K562 (cell line): ENCODE measurements at regions not wholly inside any gene's neighbourhood (a gene's known extent, or its start where the extent isn't known, plus 50 kb on each side); places are given as distances from the start of the nearest gene placed in this dataset.

Experiments used
- ATAC-seq: fragments of 200-7000 bp; cut with Tn5 transposase; 3 replicates; pipeline ENCODE4 v1.9.1; 2020; ENCODE audit warnings: moderate library complexity
- BruUV-seq: library from RNA; stranded (reverse); fragments of 400-500 nt; replicated peaks from 2 replicates; lab custom pipeline; 2021; lab: Mats Ljungman, UMichigan
- CTCF ChIA-PET: fragments of 300-600 bp; formaldehyde crosslinking; extraction: SDS; loops from one replicate; lab custom pipeline; 2021; ENCODE audit warnings: low intra/inter-chr PET ratio; lab: Yijun Ruan, JAX
- POLR2A ChIA-PET: fragments of 300-600, 350-650 bp; sonication (Branson Sonifier 250); formaldehyde crosslinking; extraction: SDS; loops from one replicate; lab custom pipeline; 2021; ENCODE audit warnings: antibody characterized with exemption, inconsistent platforms; lab: Yijun Ruan, JAX
- DNase-seq, 4 experiments: peaks; one replicate each; pipeline versions ENCODE4 v3.0.0 to v3.0.0-alpha.2; 2011 to 2018; ENCODE audit warnings: low spot score in 3 of 4, mixed read lengths in 3 of 4; ENCODE audit errors: extremely low read depth in 1 of 4
- FAIRE-seq: peaks from 2 replicates; lab custom pipeline; 2011; peaks lifted over from hg19 to GRCh38; lab: Jason Lieb, UNC
- H2AFZ ChIP-seq: 2 replicates; pipeline ENCODE4 v1.6.0; 2011; ENCODE audit warnings: low read depth, low read length, control low read depth, inconsistent platforms
- H3K27ac ChIP-seq: fragments of 200-600 bp; 3 replicates; pipeline ENCODE4 v1.8.0; 2011; ENCODE audit warnings: low read depth, mild to moderate bottlenecking, control low read depth, inconsistent platforms, low read length, moderate library complexity, mixed read lengths; ENCODE audit errors: extremely low read depth
- H3K27me3 ChIP-seq, 2 experiments: fragments of 300-600 bp in 1 of 2; 2 replicates in 1 of 2; 3 replicates in 1 of 2; pipeline versions ENCODE4 v1.6.0 to v1.8.0; 2011; ENCODE audit warnings: inconsistent platforms in 2 of 2, low read length in 2 of 2, mild to moderate bottlenecking in 1 of 2, mixed read lengths in 1 of 2, moderate library complexity in 1 of 2; ENCODE audit not compliant: control insufficient read depth in 2 of 2, insufficient read depth in 2 of 2
- H3K36me3 ChIP-seq: fragments of 300-600 bp; 3 replicates; pipeline ENCODE4 v1.8.0; 2011; ENCODE audit warnings: mild to moderate bottlenecking, low read length, inconsistent platforms; ENCODE audit not compliant: control insufficient read depth, insufficient read depth
- H3K4me1 ChIP-seq, 2 experiments: fragments of 200-600 bp in 1 of 2; replicated peaks in 1 of 2; 2 replicates in 1 of 2; 3 replicates in 1 of 2; pipeline versions ENCODE4 v1.5.1 to v1.8.0; 2011; ENCODE audit warnings: inconsistent platforms in 2 of 2, low read length in 2 of 2, mild to moderate bottlenecking in 1 of 2, mixed read lengths in 1 of 2, moderate library complexity in 1 of 2; ENCODE audit not compliant: control insufficient read depth in 2 of 2, insufficient read depth in 2 of 2
- H3K4me2 ChIP-seq: 2 replicates; pipeline ENCODE4 v1.6.1; 2011; ENCODE audit warnings: low read length, control low read depth, inconsistent platforms, mixed read lengths; ENCODE audit not compliant: insufficient read depth
- H3K4me3 ChIP-seq: fragments of 200-600 bp; sonication (generic), shearing (Covaris generic); 2 replicates; pipeline ENCODE4 v1.5.1; 2016; ENCODE audit warnings: control low read depth, inconsistent platforms
- H3K79me2 ChIP-seq: fragments of 200-600 bp; 3 replicates; pipeline ENCODE4 v1.8.0; 2011; ENCODE audit warnings: low read length, inconsistent platforms; ENCODE audit not compliant: control insufficient read depth, insufficient read depth
- H3K9ac ChIP-seq, 2 experiments: 2 replicates each; pipeline versions ENCODE4 v1.6.0 to v1.6.1; 2011; ENCODE audit warnings: low read depth in 2 of 2, low read length in 2 of 2, control low read depth in 1 of 2, inconsistent platforms in 1 of 2, mild to moderate bottlenecking in 1 of 2, mixed read lengths in 1 of 2; ENCODE audit not compliant: insufficient read depth in 1 of 2
- H3K9me1 ChIP-seq: one replicate; pipeline ENCODE4 v1.6.0; 2011; ENCODE audit warnings: inconsistent platforms, mild to moderate bottlenecking, low read length, moderate library complexity; ENCODE audit not compliant: control insufficient read depth, insufficient read depth
- H3K9me3 ChIP-seq: replicated peaks from 2 replicates; pipeline ENCODE4 v1.5.1; 2011; ENCODE audit warnings: low read depth, low read length, inconsistent platforms; ENCODE audit not compliant: control insufficient read depth, insufficient read depth
- H4K20me1 ChIP-seq: replicated peaks from 2 replicates; pipeline ENCODE4 v1.6.1; 2011; ENCODE audit warnings: low read length, inconsistent platforms, mixed read lengths; ENCODE audit not compliant: control insufficient read depth, insufficient read depth
- ARHGAP35 ChIP-seq: fragments of 450-650 bp; IDR thresholded peaks from 2 replicates; pipeline ENCODE4 v1.6.1; 2018; ENCODE audit not compliant: partially characterized antibody
- BACH1 ChIP-seq: fragments of 200-800 bp; sonication (Bioruptor generic); IDR thresholded peaks from 2 replicates; pipeline ENCODE4 v1.6.1; 2016; ENCODE audit warnings: missing genetic modification characterization, missing compliant biosample characterization
- ELF1 ChIP-seq: fragments of 200-800 bp; sonication (Bioruptor generic); IDR thresholded peaks from 2 replicates; pipeline ENCODE4 v1.6.1; 2016; ENCODE audit warnings: missing genetic modification characterization, missing compliant biosample characterization
- FOS ChIP-seq: IDR thresholded peaks from 3 replicates; pipeline ENCODE4 v1.6.1; 2011; ENCODE audit not compliant: insufficient read length; ENCODE audit errors: extremely low read depth
- FOXP1 ChIP-seq: sonication (generic); formaldehyde crosslinking; IDR thresholded peaks from 2 replicates; pipeline ENCODE4 v1.8.0; 2022; ENCODE audit warnings: mild to moderate bottlenecking, missing genetic modification reagents
- GTF2E2 ChIP-seq: fragments of 200-800 bp; sonication (Bioruptor generic); IDR thresholded peaks from 2 replicates; pipeline ENCODE4 v1.6.1; 2016; ENCODE audit warnings: missing genetic modification characterization, missing compliant biosample characterization
- KLF6 ChIP-seq: fragments of 250-450 bp; sonication (Bioruptor Pico); IDR thresholded peaks from 2 replicates; pipeline ENCODE4 v1.4.0; 2020; ENCODE audit warnings: mild to moderate bottlenecking, moderate library complexity, borderline replicate concordance
- MCM2 ChIP-seq: fragments of 450-650 bp; IDR thresholded peaks from 2 replicates; pipeline ENCODE4 v1.6.1; 2017; ENCODE audit warnings: low read depth, mild to moderate bottlenecking
- MLX ChIP-seq, 2 experiments: fragments of 450-650 bp in 1 of 2; sonication (generic) in 1 of 2; formaldehyde crosslinking; conservative IDR thresholded peaks; 2 replicates each; pipeline versions ENCODE4 v1.4.0 to v1.8.1; 2020 to 2022; ENCODE audit warnings: mild to moderate bottlenecking in 1 of 2, missing genetic modification reagents in 1 of 2
- NFRKB ChIP-seq: fragments of 450-650 bp; IDR thresholded peaks from 2 replicates; pipeline ENCODE4 v1.6.1; 2016; ENCODE audit warnings: low read depth
- PKNOX1 ChIP-seq: fragments of 450-650 bp; IDR thresholded peaks from 2 replicates; pipeline ENCODE4 v1.6.1; 2016
- RBBP5 ChIP-seq: fragments of 200-600 bp; sonication (generic); IDR thresholded peaks from 2 replicates; pipeline ENCODE4 v1.6.1; 2012; ENCODE audit warnings: borderline replicate concordance, mild to moderate bottlenecking, low read length, control low read depth, inconsistent platforms; ENCODE audit not compliant: insufficient read depth, poor library complexity, severe bottlenecking
- RBM15 ChIP-seq: fragments of 200-400 bp; formaldehyde crosslinking; IDR thresholded peaks from 2 replicates; pipeline ENCODE4 v1.6.1; 2018; ENCODE audit warnings: mild to moderate bottlenecking, low read length, moderate library complexity; ENCODE audit not compliant: insufficient read depth
- SETDB1 ChIP-seq: IDR thresholded peaks from one replicate; pipeline ENCODE4 v1.6.1; 2012; ENCODE audit warnings: low read length, control low read depth, inconsistent platforms
- SIX5 ChIP-seq, 2 experiments: IDR thresholded peaks; 2 replicates each; pipeline ENCODE4 v1.6.1; 2011; ENCODE audit warnings: low read length in 2 of 2, borderline replicate concordance in 1 of 2, low read depth in 1 of 2, mild to moderate bottlenecking in 1 of 2, moderate library complexity in 1 of 2; ENCODE audit not compliant: insufficient read depth in 1 of 2
- YY1 ChIP-seq, 3 experiments: IDR thresholded peaks; 2 replicates each; pipeline ENCODE4 v1.6.1; 2011; ENCODE audit warnings: low read length in 2 of 3, mild to moderate bottlenecking in 2 of 3, moderate library complexity in 2 of 3, borderline replicate concordance in 1 of 3, control low read depth in 1 of 3, low read depth in 1 of 3; ENCODE audit not compliant: insufficient read depth in 3 of 3, insufficient replicate concordance in 2 of 3, control insufficient read depth in 1 of 3, insufficient read length in 1 of 3; ENCODE audit errors: extremely low read depth in 1 of 3
- ZFP1 ChIP-seq: fragments of 450-650 bp; formaldehyde crosslinking; IDR thresholded peaks from 2 replicates; pipeline ENCODE4 v1.4.0; 2020; ENCODE audit warnings: mild to moderate bottlenecking, mixed read lengths
- ZNF311 ChIP-seq: fragments of 250-450 bp; sonication (Bioruptor Pico); IDR thresholded peaks from 2 replicates; pipeline ENCODE4 v1.4.0; 2020; ENCODE audit warnings: mild to moderate bottlenecking, moderate library complexity
- ZNF449 ChIP-seq: fragments of 250-450 bp; sonication (Bioruptor Pico); IDR thresholded peaks from 2 replicates; pipeline ENCODE4 v1.8.0; 2022; ENCODE audit warnings: moderate library complexity, mild to moderate bottlenecking, inconsistent platforms
- whole genome bisulfite sequencing: fragments of 100-300 bp; shearing (Covaris generic); methylation state at CpG from one replicate; pipeline ENCODE4 v1.1.6; 2016; ENCODE audit warnings: low coverage, mixed read lengths; ENCODE audit not compliant: insufficient coverage; ENCODE audit errors: missing lambda C conversion rate; 5-methylcytosine and 5-hydroxymethylcytosine counted together
- in situ Hi-C: fragments of 300-500 bp; cut with MboI; formaldehyde crosslinking; loops from 4 replicates; pipeline ENCODE4 v1.15.0; 2018; ENCODE audit warnings: inconsistent platforms, mixed read lengths
- intact Hi-C: fragments of 100-400 bp; cut with micrococcal nuclease; formaldehyde crosslinking; loops from 2 replicates; pipeline ENCODE4 v1.14.2; 2022

GRCh38 chr22:47547881-47548650, 785.6 kb downstream of the TBC1D22A start:
- POLR2A ChIA-PET = no interaction called here
- Histone ChIP-seq H3K4me2 (no peak overlapping the region), H3K9me1 (no peaks in the 10 kb centered on the region), H3K79me2 (no peaks in the 10 kb centered on the region), H4K20me1 (no peaks in the 10 kb centered on the region)
- no peak for FAIRE-seq
- TF ChIP-seq SIX5 (IDR thresholded peaks at IDR 0.05; ENCODE audit: borderline replicate concordance in 1 of 2, insufficient read depth in 1 of 2, low read depth in 1 of 2, low read length in 2 of 2) (no peak), ZNF311 (no peak), FOXP1 (CRISPR knock-in tag) (no peak), MCM2 (no peak), SETDB1 (no peak), GTF2E2 (tag) (no peak), YY1 (IDR thresholded peaks at IDR 0.05; ENCODE audit: borderline replicate concordance in 1 of 3, control insufficient read depth in 1 of 3, extremely low read depth in 1 of 3, insufficient read depth in 3 of 3, insufficient read length in 1 of 3, insufficient replicate concordance in 2 of 3, low read depth in 1 of 3, low read length in 2 of 3) (no peak), PKNOX1 (no peak), RBBP5 (no peak), ZNF449 (no peak), ZFP1 (CRISPR knock-in tag) (no peak), ARHGAP35 (no peak), BACH1 (tag) (no peak), NFRKB (no peak), KLF6 (CRISPR knock-in tag) (no peak), ELF1 (tag) (no peak), RBM15 (no peak), FOS (no peak), MLX (CRISPR knock-in tag; conservative IDR thresholded peaks at IDR 0.05) (no peak)
- TF ChIP-seq, all 486 proteins: peak for 0
- Histone ChIP-seq H3K9ac (no peak overlapping the region), H2AFZ (no peak overlapping the region), H3K9me3 (no peaks in the 10 kb centered on the region), H3K27me3 (peaks cover 2 to 39% of the 10 kb centered on the region in 2 experiments; a peak in 3 of 5 replicates), H3K4me1 (no peaks in the 10 kb centered on the region), H3K4me3 (no peak overlapping the region), H3K36me3 (no peaks in the 10 kb centered on the region), H3K27ac (no peak overlapping the region)
- CTCF ChIA-PET = no interaction called here
- BruUV-seq = no TSS peak
- ATAC-seq (no peak), DNase-seq (no peak)
- intact Hi-C loops = no loop called here
- 1% methylated on average over 13 of the region's 20 CpGs for WGBS
- in situ Hi-C loops = no loop called here
